ENCODE measurements at regions not wholly inside any gene's neighbourhood (a gene's known extent, or its start where the extent isn't known, plus 50 kb on each side); places are given as distances from the start of the nearest gene placed in this dataset.
"Not testable (repeated sequence)": the region's sequence is repeated elsewhere in the genome, so short reads cannot be mapped to it uniquely, and the experiment has no call there.

DNA sequence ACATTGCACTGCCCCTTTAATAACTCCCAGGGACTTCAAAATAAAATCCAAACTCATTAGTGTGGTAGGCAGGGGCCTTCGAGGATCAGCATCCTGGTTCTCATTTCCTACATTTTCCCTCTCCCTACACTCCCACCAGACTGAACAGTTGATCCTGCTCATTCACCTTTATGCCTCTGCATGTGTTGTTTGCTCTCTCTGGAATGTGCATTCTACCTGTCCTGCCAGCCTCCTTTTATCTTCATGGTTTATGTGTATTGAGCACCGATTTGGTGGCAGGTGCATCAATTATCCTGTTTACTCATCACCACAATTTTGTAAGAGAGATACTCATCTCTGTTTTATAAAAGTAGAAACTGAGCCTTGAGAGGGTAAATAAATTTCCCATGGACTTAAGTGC is 125.0 kb downstream of the ADSS2 start:
- DNase-seq = no peak

- no peak for DNase-seq
These were observed 124.2 kb downstream of the ADSS2 start for GRCh38 chr1:244327533-244327932.

- no peak for DNase-seq
These were observed 123.2 kb downstream of the ADSS2 start for GRCh38 chr1:244328476-244328875.

GRCh38 chr1:244329591-244330317 is 122.0 kb downstream of the ADSS2 start:
- DNase-seq = no peak

- DNase-seq = no peak
These were observed 121.4 kb downstream of the ADSS2 start for GRCh38 chr1:244330318-244330625.

DNA sequence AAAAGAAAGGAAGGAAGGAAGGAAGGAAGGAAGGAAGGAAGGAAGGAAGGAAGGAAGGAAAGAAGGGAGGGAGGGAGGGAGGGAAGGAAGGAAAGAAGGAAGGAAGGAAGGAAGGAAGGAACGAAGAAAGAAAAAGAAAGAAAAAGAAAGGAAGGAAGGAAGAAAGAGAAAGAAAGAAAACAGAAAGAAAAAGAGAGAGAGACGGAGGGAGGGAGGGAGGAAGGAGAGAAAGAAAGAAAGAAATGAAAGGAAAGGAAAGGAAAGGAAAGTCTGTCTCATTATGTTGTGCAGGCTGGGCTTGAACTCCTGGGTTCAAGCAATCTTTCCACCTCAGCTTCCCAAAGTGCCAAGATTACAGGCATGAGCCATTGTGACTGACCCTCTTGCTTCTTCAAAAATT is 118.9 kb downstream of the ADSS2 start:
- not testable (repeated sequence) for DNase-seq

- DNase-seq = not testable (repeated sequence)
These were observed 117.4 kb downstream of the ADSS2 start for GRCh38 chr1:244334315-244334714.

GRCh38 chr1:244334842-244335241 is 116.9 kb downstream of the ADSS2 start:
- DNase-seq = not testable (repeated sequence)

DNA sequence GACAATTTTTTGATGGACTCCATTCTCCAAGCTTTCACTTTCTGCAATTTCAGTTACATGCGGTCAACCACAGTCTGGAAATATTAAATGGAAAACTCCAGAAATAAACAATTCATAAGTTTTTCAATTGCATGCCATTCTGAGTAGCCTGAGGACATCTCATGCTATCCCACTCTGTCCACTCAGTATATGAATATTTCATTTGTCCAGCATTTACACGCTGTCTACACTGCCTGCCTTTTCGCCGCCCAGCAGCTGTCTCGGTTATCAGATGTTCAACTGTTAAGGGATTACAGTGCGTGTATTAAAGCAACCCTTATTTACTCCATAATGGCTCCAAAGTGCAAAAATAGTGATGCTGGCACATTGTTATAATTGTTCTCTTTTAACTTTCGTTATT is 116.3 kb downstream of the ADSS2 start:
- DNase-seq = no peak

- no peak for DNase-seq
These were observed 115.3 kb downstream of the ADSS2 start for GRCh38 chr1:244336232-244336899.

- no peak for DNase-seq
These were observed 113.9 kb downstream of the ADSS2 start for GRCh38 chr1:244337839-244338238.

GRCh38 chr1:244339073-244339692 is 112.5 kb downstream of the ADSS2 start:
- no peak for DNase-seq

GRCh38 chr1:244339776-244340175 is 111.9 kb downstream of the ADSS2 start:
- no peak for DNase-seq

DNA sequence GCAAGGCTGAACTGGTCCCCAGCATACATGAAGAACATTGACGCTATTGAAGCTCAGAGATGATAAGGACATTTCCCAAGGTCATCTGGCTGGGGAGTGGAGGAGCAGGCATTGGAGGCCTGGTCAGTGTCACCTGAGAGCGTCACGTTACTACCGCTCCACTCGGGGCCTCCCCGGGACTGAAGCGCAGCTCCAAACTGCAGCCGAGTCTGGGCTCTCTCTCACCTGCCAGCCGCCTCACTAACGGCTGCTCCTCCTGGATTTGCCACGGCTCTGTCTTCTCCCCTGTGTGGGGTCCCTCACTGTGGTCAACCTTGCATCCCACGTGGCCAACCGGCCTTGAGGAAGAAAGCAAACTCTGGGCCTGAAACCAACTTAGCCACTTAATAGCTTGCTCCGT is 111.3 kb downstream of the ADSS2 start:
- no peak for DNase-seq

DNA sequence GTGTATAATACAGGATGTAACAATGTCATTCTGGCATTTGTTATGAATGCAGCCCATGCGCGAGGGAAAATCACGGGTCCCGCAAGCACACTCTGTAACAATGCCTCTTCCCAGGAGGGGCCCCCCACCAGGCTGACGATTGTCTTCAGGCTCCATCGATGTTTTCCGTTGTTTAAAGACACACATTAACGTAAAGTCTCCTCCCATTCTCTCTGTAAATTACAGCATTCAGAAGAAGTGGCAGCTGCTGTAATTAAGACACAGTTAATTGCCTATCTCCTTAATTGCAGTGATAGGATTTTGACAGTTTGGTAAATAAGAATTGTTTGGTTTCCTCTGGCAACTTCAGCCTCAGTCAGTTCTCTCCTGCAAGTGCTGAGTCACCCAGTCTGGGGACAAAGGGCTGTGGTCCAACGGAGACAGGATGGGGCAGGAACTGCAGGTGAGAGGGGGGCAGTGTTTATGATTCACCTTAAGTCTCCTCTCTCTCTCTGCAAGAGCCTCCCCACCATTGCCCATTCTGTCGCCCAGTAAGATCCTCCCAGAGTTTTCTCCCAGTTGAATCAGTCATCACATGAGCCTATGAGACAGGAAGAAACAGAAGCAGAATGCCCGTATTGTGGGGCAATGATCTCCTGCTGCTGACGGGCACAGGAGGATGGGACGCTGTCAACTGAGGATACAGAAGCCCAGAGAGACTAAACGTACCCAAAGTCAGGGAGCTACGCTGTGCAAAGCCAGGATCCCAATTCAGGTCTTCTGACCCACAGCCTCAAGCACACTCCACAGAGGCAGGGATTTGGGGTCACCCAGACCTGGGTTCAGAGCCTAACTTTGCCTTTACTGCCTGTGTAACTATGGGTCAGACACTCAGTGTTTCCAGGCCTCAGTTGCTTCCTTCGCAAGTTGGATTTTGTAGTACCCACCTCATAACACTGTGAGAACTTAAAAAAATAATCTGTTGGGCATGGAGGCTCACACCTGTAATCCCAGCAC is 110.0 kb downstream of the ADSS2 start:
- no peak for DNase-seq

DNA sequence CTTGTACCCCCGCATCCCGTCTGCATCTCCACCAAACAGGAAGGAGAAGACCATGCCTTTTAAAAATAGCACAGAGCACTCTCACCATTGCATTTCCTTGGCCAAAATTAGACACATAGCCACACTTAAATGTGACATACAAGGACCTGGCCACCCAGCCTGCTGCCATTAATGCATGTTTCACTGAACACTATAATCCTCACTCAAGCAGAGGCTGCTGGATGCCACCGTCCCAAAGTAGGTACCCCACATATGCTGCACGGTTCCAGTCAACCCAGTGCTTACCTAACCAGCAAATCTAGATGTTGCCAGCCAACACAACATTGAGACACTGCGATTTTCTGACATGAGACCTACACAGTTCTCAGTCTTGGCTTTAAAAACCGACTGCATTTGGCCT is 107.7 kb downstream of the ADSS2 start:
- no peak for DNase-seq

- no peak for DNase-seq
These were observed 104.6 kb downstream of the ADSS2 start for GRCh38 chr1:244346972-244347618.

- no peak for DNase-seq
These were observed 103.8 kb downstream of the ADSS2 start for GRCh38 chr1:244347942-244348341.

DNA sequence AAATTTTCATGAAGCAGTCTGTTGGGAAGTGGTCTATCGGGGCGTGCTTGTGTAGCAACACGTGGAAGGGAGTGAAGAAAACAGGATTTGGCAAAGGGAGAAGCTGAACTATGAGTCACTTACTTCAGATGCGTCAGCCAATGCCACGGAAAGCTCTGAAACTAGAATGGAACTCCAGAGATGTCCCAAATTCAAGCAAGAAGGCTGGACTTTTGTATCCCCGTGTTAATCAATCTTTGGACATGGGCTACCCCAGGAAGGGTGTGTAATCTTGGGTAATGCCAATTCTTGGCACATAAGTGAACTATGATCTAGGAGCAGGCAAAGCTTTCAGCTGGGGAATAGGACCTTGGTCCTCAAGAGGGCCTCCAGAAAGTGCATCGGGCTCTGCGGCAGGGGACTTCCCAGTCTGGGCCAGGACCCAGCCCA is 102.6 kb downstream of the ADSS2 start:
- DNase-seq = no peak

DNA sequence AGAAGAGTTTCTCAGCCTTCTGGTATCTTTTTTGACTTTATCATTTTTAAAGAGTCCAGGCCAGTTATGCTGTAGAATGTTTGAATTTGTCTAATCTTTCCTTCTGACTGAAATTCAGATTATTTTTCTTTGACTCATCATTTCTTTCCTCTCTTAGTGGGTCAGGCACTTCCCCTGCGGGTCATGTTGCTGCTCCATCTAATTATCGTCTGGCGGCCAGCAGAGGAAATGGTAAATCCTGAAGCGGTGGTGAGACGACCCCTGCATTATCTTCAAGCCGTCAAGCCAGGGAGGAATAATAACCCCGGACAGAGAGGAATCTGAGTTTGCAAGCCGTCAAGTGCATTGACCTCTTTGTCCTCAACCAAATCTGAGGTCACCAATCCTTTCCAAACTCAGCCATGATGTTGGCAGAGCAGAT is 102.1 kb downstream of the ADSS2 start:
- DNase-seq = no peak

- no peak for DNase-seq
These were observed 101.7 kb downstream of the ADSS2 start for GRCh38 chr1:244350027-244350426.

DNA sequence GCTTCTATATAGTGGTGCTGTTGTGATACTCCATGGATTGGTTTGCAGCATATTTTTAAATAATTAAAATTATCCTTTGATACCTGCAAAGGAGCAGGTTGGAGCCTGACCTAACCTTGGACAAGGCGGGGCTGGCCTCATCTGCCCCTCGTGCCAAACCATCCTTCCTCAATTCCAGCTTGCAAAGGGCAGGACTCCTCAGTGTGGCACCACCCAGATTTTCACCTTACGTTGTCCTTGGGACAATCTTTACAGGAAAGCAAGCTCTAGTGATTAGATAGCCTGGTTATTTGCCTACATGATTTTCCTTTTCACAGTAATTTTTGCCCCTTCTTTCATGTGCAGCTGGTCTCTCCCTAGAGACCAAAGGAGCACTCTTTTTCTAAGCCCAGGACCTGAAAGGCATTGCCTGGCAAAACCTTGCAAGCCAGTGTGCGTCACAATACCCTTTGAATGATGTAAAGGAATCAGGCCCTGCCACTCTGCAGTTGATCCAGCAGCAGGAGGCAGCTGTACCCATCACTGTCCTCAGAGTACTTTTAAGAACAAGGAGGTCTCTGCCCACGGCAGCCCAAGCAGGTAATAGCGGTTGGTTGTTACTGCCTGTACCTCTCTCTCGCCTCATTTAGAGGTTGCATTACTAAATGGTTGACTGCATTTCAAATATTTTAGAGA is 99.4 kb downstream of the ADSS2 start:
- DNase-seq = no peak

Data from femur (tissue), 1 donor.